CD8-positive, alpha-beta memory T cell (primary cell): ENCODE measurements at regions not wholly inside any gene's neighbourhood (a gene's known extent, or its start where the extent isn't known, plus 50 kb on each side); places are given as distances from the start of the nearest gene placed in this dataset.
"Not testable (repeated sequence)": the region's sequence is repeated elsewhere in the genome, so short reads cannot be mapped to it uniquely, and the experiment has no call there.

Experiments used
- CTCF ChIA-PET: fragments of 350-600 bp; sonication (Branson Sonifier 250); formaldehyde crosslinking; loops from one replicate; lab custom pipeline; 2021; ENCODE audit warnings: antibody characterized with exemption; lab: Charles Lee
- POLR2A ChIA-PET: fragments of 350-600 bp; sonication (Branson Sonifier 250); formaldehyde crosslinking; loops from one replicate; lab custom pipeline; 2021; ENCODE audit warnings: antibody characterized with exemption; lab: Charles Lee
- DNase-seq, 5 donors: peaks; one replicate each; pipeline versions ENCODE4 v3.0.0 to v3.0.0-alpha.2; 2020 to 2022; ENCODE audit warnings: mixed read lengths in 1 of 5
- H3K27ac ChIP-seq: one replicate; pipeline ENCODE4 v1.7.0; 2013; ENCODE audit warnings: low read depth, mild to moderate bottlenecking, low read length, moderate library complexity
- H3K27me3 ChIP-seq: 2 replicates; pipeline ENCODE4 v1.7.0; 2013; ENCODE audit warnings: low read length, mild to moderate bottlenecking; ENCODE audit not compliant: insufficient read depth, poor library complexity, severe bottlenecking
- H3K36me3 ChIP-seq: 2 replicates; pipeline ENCODE4 v1.7.0; 2013; ENCODE audit warnings: mild to moderate bottlenecking, low read length, moderate library complexity; ENCODE audit not compliant: insufficient read depth
- H3K4me1 ChIP-seq: 2 replicates; pipeline ENCODE4 v1.7.0; 2013; ENCODE audit warnings: mild to moderate bottlenecking, low read length, moderate library complexity; ENCODE audit not compliant: insufficient read depth
- H3K4me3 ChIP-seq: 2 replicates; pipeline ENCODE4 v1.7.0; 2013; ENCODE audit warnings: mild to moderate bottlenecking, low read length
- H3K9me3 ChIP-seq: 2 replicates; pipeline ENCODE4 v1.7.0; 2013; ENCODE audit warnings: mild to moderate bottlenecking, low read length
- H3K27ac Mint-ChIP-seq, 8 donors: one replicate each; pipeline ENCODE4 v1.8.0; 2020 to 2021; ENCODE audit warnings: mixed read lengths in 8 of 8, mild to moderate bottlenecking in 6 of 8, inconsistent platforms in 3 of 8, moderate library complexity in 3 of 8
- H3K27me3 Mint-ChIP-seq, 2 donors: one replicate each; pipeline ENCODE4 v1.8.0; 2020 to 2021; ENCODE audit warnings: mixed read lengths in 2 of 2, mild to moderate bottlenecking in 1 of 2, moderate library complexity in 1 of 2
- H3K36me3 Mint-ChIP-seq, 3 donors: one replicate each; pipeline ENCODE4 v1.8.0; 2020 to 2021; ENCODE audit warnings: mixed read lengths in 3 of 3, inconsistent platforms in 1 of 3, mild to moderate bottlenecking in 1 of 3
- H3K4me1 Mint-ChIP-seq, 3 donors: one replicate each; pipeline ENCODE4 v1.8.0; 2020 to 2021; ENCODE audit warnings: mixed read lengths in 3 of 3, inconsistent platforms in 1 of 3, mild to moderate bottlenecking in 1 of 3
- H3K4me3 Mint-ChIP-seq, 7 donors: one replicate each; pipeline ENCODE4 v1.8.0; 2020 to 2021; ENCODE audit warnings: mixed read lengths in 7 of 7, mild to moderate bottlenecking in 6 of 7, moderate library complexity in 4 of 7, inconsistent platforms in 2 of 7
- H3K9me3 Mint-ChIP-seq, 5 donors: one replicate each; pipeline ENCODE4 v1.8.0; 2020 to 2022; ENCODE audit warnings: mixed read lengths in 5 of 5, mild to moderate bottlenecking in 3 of 5, moderate library complexity in 2 of 5, inconsistent platforms in 1 of 5

- Histone ChIP-seq H3K4me1 (no peaks in the 10 kb centered on the region), H3K36me3 (no peaks in the 10 kb centered on the region), H3K4me3 (no peak overlapping the region), H3K27me3 (no peaks in the 10 kb centered on the region), H3K9me3 (no peaks in the 10 kb centered on the region), H3K27ac (no peak overlapping the region)
- Mint-ChIP-seq H3K27ac (no peak overlapping the region), H3K4me3 (no peak overlapping the region), H3K9me3 (no peaks in the 10 kb centered on the region), H3K4me1 (no peaks in the 10 kb centered on the region), H3K27me3 (no peaks in the 10 kb centered on the region), H3K36me3 (no peaks in the 10 kb centered on the region)
- CTCF ChIA-PET: no interaction called here
- no peak for DNase-seq
- POLR2A ChIA-PET: no interaction called here
Observed at GRCh38 chr5:18607570-18607969, 973.3 kb downstream of the TAF11L14 start.

GRCh38 chr5:18617191-18617590, 982.9 kb downstream of the TAF11L14 start:
- H3K9me3 Mint-ChIP-seq: peaks cover 9 to 19% (median 14%) of the 10 kb centered on the region in 5 donors
- H3K27ac ChIP-seq, H3K9me3 ChIP-seq, DNase-seq, H3K36me3 ChIP-seq, H3K4me1 Mint-ChIP-seq, H3K27me3 Mint-ChIP-seq, H3K4me1 ChIP-seq, CTCF ChIA-PET, POLR2A ChIA-PET, H3K4me3 Mint-ChIP-seq, H3K27me3 ChIP-seq, H3K4me3 ChIP-seq, H3K36me3 Mint-ChIP-seq, H3K27ac Mint-ChIP-seq: not testable (repeated sequence)

GRCh38 chr5:18630458-18631045, 996.3 kb downstream of the TAF11L14 start:
- H3K27ac Mint-ChIP-seq: no peak overlapping the region
- no peak for DNase-seq
- CTCF ChIA-PET: no interaction called here
- POLR2A ChIA-PET: no interaction called here
- no peaks in the 10 kb centered on the region for H3K27me3 Mint-ChIP-seq
- H3K4me1 ChIP-seq: no peaks in the 10 kb centered on the region
- H3K27ac ChIP-seq: no peak overlapping the region
- H3K4me1 Mint-ChIP-seq: no peaks in the 10 kb centered on the region
- H3K36me3 ChIP-seq: no peaks in the 10 kb centered on the region
- no peak overlapping the region for H3K4me3 Mint-ChIP-seq
- H3K36me3 Mint-ChIP-seq: no peaks in the 10 kb centered on the region
- no peak overlapping the region for H3K4me3 ChIP-seq
- H3K27me3 ChIP-seq: no peaks in the 10 kb centered on the region
- H3K9me3 ChIP-seq: no peaks in the 10 kb centered on the region
- H3K9me3 Mint-ChIP-seq: peaks cover 0 to 4% (median 0%) of the 10 kb centered on the region in 5 donors

GRCh38 chr5:18652404-18653215, 1018.4 kb downstream of the TAF11L14 start:
- Mint-ChIP-seq H3K4me1 (no peaks in the 10 kb centered on the region), H3K9me3 (peaks cover 9 to 16% (median 11%) of the 10 kb centered on the region in 5 donors), H3K4me3 (no peak overlapping the region), H3K27ac (no peak overlapping the region), H3K36me3 (no peaks in the 10 kb centered on the region), H3K27me3 (peaks cover 0 to 2% of the 10 kb centered on the region in 2 donors)
- no peaks in the 10 kb centered on the region for H3K9me3 ChIP-seq
- no peaks in the 10 kb centered on the region for H3K4me1 ChIP-seq
- H3K36me3 ChIP-seq: no peaks in the 10 kb centered on the region
- H3K4me3 ChIP-seq: no peak overlapping the region
- CTCF ChIA-PET: no interaction called here
- H3K27me3 ChIP-seq: no peaks in the 10 kb centered on the region
- POLR2A ChIA-PET: no interaction called here
- DNase-seq: no peak
- H3K27ac ChIP-seq: no peak overlapping the region

GRCh38 chr5:18653216-18653752, 1019.0 kb downstream of the TAF11L14 start:
- Mint-ChIP-seq H3K4me3 (no peak overlapping the region), H3K36me3 (no peaks in the 10 kb centered on the region), H3K9me3 (peaks cover 6 to 14% (median 10%) of the 10 kb centered on the region in 5 donors), H3K27me3 (peaks cover 0 to 2% of the 10 kb centered on the region in 2 donors), H3K27ac (no peak overlapping the region), H3K4me1 (no peaks in the 10 kb centered on the region)
- Histone ChIP-seq H3K4me1 (no peaks in the 10 kb centered on the region), H3K27ac (no peak overlapping the region), H3K36me3 (no peaks in the 10 kb centered on the region), H3K4me3 (no peak overlapping the region), H3K9me3 (no peaks in the 10 kb centered on the region), H3K27me3 (no peaks in the 10 kb centered on the region)
- ChIA-PET CTCF (no interaction called here), POLR2A (no interaction called here)
- no peak for DNase-seq

GRCh38 chr5:18660511-18660910, 1026.3 kb downstream of the TAF11L14 start:
- H3K9me3 ChIP-seq: no peaks in the 10 kb centered on the region
- H3K36me3 ChIP-seq: no peaks in the 10 kb centered on the region
- no peak overlapping the region for H3K4me3 ChIP-seq
- H3K27me3 Mint-ChIP-seq: no peaks in the 10 kb centered on the region
- no peaks in the 10 kb centered on the region for H3K36me3 Mint-ChIP-seq
- H3K27ac ChIP-seq: no peak overlapping the region
- H3K4me1 ChIP-seq: no peaks in the 10 kb centered on the region
- CTCF ChIA-PET: no interaction called here
- H3K4me3 Mint-ChIP-seq: no peak overlapping the region
- peaks cover 0 to 3% (median 0%) of the 10 kb centered on the region in 5 donors for H3K9me3 Mint-ChIP-seq
- no peaks in the 10 kb centered on the region for H3K27me3 ChIP-seq
- no peak for DNase-seq
- POLR2A ChIA-PET: no interaction called here
- H3K4me1 Mint-ChIP-seq: no peaks in the 10 kb centered on the region
- no peak overlapping the region for H3K27ac Mint-ChIP-seq

GRCh38 chr5:18662231-18662630, 1028.0 kb downstream of the TAF11L14 start:
- Mint-ChIP-seq H3K36me3 (no peaks in the 10 kb centered on the region), H3K4me1 (no peaks in the 10 kb centered on the region), H3K27ac (no peak overlapping the region), H3K4me3 (no peak overlapping the region), H3K27me3 (no peaks in the 10 kb centered on the region), H3K9me3 (peaks cover 0 to 3% (median 0%) of the 10 kb centered on the region in 5 donors)
- Histone ChIP-seq H3K9me3 (no peaks in the 10 kb centered on the region), H3K27ac (no peak overlapping the region), H3K27me3 (no peaks in the 10 kb centered on the region), H3K4me1 (no peaks in the 10 kb centered on the region), H3K36me3 (no peaks in the 10 kb centered on the region), H3K4me3 (no peak overlapping the region)
- ChIA-PET POLR2A (no interaction called here), CTCF (no interaction called here)
- DNase-seq: no peak

- H3K36me3 ChIP-seq, H3K27ac ChIP-seq, H3K27me3 ChIP-seq, H3K4me1 Mint-ChIP-seq, H3K9me3 ChIP-seq, DNase-seq, H3K4me1 ChIP-seq, CTCF ChIA-PET, POLR2A ChIA-PET, H3K36me3 Mint-ChIP-seq, H3K4me3 Mint-ChIP-seq, H3K27ac Mint-ChIP-seq, H3K4me3 ChIP-seq: not testable (repeated sequence)
- H3K9me3 Mint-ChIP-seq: peaks cover 0 to 10% (median 4%) of the 10 kb centered on the region in 5 donors
- peaks cover 2 to 10% of the 10 kb centered on the region in 2 donors for H3K27me3 Mint-ChIP-seq
Observed at GRCh38 chr5:18674212-18674611, 1040.0 kb downstream of the TAF11L14 start.
